ENCODE measurements at regions not wholly inside any gene's neighbourhood (a gene's known extent, or its start where the extent isn't known, plus 50 kb on each side); places are given as distances from the start of the nearest gene placed in this dataset.
"Not testable (repeated sequence)": the region's sequence is repeated elsewhere in the genome, so short reads cannot be mapped to it uniquely, and the experiment has no call there.

GRCh38 chr12:46698003-46698402 lies 127.8 kb downstream of the SLC38A4 start:
- intact Hi-C loops (cut with DNase I) = no loop called here
- no peak overlapping the region for H3K4me3 ChIP-seq
- no peaks in the 10 kb centered on the region for H3K36me3 ChIP-seq
- peaks cover 4% of the 10 kb centered on the region for H3K4me1 ChIP-seq (replicated peaks)
- DNase-seq (ENCODE audit: low spot score) = no peak
- no peak overlapping the region for H3K27ac ChIP-seq
- no peaks in the 10 kb centered on the region for H3K27me3 ChIP-seq (replicated peaks; ENCODE audit: insufficient read depth)
- TF ChIP-seq POLR2AphosphoS5 (IDR thresholded peaks at IDR 0.05) = no peak
- TF ChIP-seq POLR2A (IDR thresholded peaks at IDR 0.05) = no peak
- no peak for TF ChIP-seq CTCF (IDR thresholded peaks at IDR 0.05)
- no peaks in the 10 kb centered on the region for H3K9me3 ChIP-seq

GRCh38 chr12:46693518-46693917 lies 132.3 kb downstream of the SLC38A4 start:
- no peak for DNase-seq (ENCODE audit: low spot score)
- intact Hi-C loops (cut with DNase I) = no loop called here
- H3K27me3 ChIP-seq (replicated peaks; ENCODE audit: insufficient read depth) = no peaks in the 10 kb centered on the region
- H3K9me3 ChIP-seq = no peaks in the 10 kb centered on the region
- H3K36me3 ChIP-seq = no peaks in the 10 kb centered on the region
- H3K27ac ChIP-seq = no peak overlapping the region
- H3K4me1 ChIP-seq (replicated peaks) = no peaks in the 10 kb centered on the region
- H3K4me3 ChIP-seq = no peak overlapping the region
- 77% methylated on average over 2 of the region's 2 CpGs for WGBS
- TF ChIP-seq POLR2AphosphoS5 (IDR thresholded peaks at IDR 0.05) (no peak), CTCF (IDR thresholded peaks at IDR 0.05) (no peak), POLR2A (IDR thresholded peaks at IDR 0.05) (no peak)

GRCh38 chr12:46693034-46693433 lies 132.8 kb downstream of the SLC38A4 start:
- no peak for TF ChIP-seq POLR2A (IDR thresholded peaks at IDR 0.05)
- TF ChIP-seq CTCF (IDR thresholded peaks at IDR 0.05) = no peak
- TF ChIP-seq POLR2AphosphoS5 (IDR thresholded peaks at IDR 0.05) = no peak
- WGBS = 84% methylated on average over 4 of the region's 4 CpGs

GRCh38 chr12:46692606-46693005 lies 133.2 kb downstream of the SLC38A4 start:
- Histone ChIP-seq H3K4me1 (replicated peaks) (no peaks in the 10 kb centered on the region), H3K4me3 (no peak overlapping the region), H3K36me3 (no peaks in the 10 kb centered on the region), H3K27ac (no peak overlapping the region), H3K9me3 (no peaks in the 10 kb centered on the region), H3K27me3 (replicated peaks; ENCODE audit: insufficient read depth) (no peaks in the 10 kb centered on the region)
- TF ChIP-seq POLR2A (IDR thresholded peaks at IDR 0.05) = no peak
- TF ChIP-seq POLR2AphosphoS5 (IDR thresholded peaks at IDR 0.05) = no peak
- TF ChIP-seq CTCF (IDR thresholded peaks at IDR 0.05) = no peak
- whole genome bisulfite sequencing = 83% methylated on average over 3 of the region's 3 CpGs
- intact Hi-C loops (cut with DNase I) = no loop called here
- DNase-seq (ENCODE audit: low spot score) = no peak

More at GRCh38 chr12:46693034-46693433, 132.8 kb downstream of the SLC38A4 start:
- Histone ChIP-seq H3K27ac (no peak overlapping the region), H3K36me3 (no peaks in the 10 kb centered on the region), H3K4me3 (no peak overlapping the region), H3K4me1 (replicated peaks) (no peaks in the 10 kb centered on the region), H3K27me3 (replicated peaks; ENCODE audit: insufficient read depth) (no peaks in the 10 kb centered on the region), H3K9me3 (no peaks in the 10 kb centered on the region)
- DNase-seq (ENCODE audit: low spot score) = no peak
- intact Hi-C loops (cut with DNase I) = no loop called here

GRCh38 chr12:46686267-46686942 lies 139.4 kb downstream of the SLC38A4 start:
- 95% methylated on average over 3 of the region's 3 CpGs for WGBS
- H3K27ac ChIP-seq = no peak overlapping the region
- no peak for DNase-seq (ENCODE audit: low spot score)
- no peak overlapping the region for H3K4me3 ChIP-seq
- no peaks in the 10 kb centered on the region for H3K36me3 ChIP-seq
- no peaks in the 10 kb centered on the region for H3K4me1 ChIP-seq (replicated peaks)
- intact Hi-C loops (cut with DNase I) = loop anchor here (5.0 kb wide), 1 partner anchor 331 kb away; no protein-coding TSS in a partner anchor
- TF ChIP-seq POLR2A (IDR thresholded peaks at IDR 0.05) = no peak
- H3K9me3 ChIP-seq = no peaks in the 10 kb centered on the region
- no peaks in the 10 kb centered on the region for H3K27me3 ChIP-seq (replicated peaks; ENCODE audit: insufficient read depth)

GRCh38 chr12:46684243-46684642 lies 141.6 kb downstream of the SLC38A4 start:
- H3K27me3 ChIP-seq (replicated peaks; ENCODE audit: insufficient read depth); intact Hi-C loops (cut with DNase I): not testable (repeated sequence)
- 97% methylated on average over 3 of the region's 3 CpGs for WGBS

More at GRCh38 chr12:46684243-46684642, 141.6 kb downstream of the SLC38A4 start:
- not testable (repeated sequence) for DNase-seq (ENCODE audit: low spot score); H3K9me3 ChIP-seq; H3K36me3 ChIP-seq; H3K27ac ChIP-seq; H3K4me1 ChIP-seq (replicated peaks); H3K4me3 ChIP-seq
